ENCODE measurements at regions not wholly inside any gene's neighbourhood (a gene's known extent, or its start where the extent isn't known, plus 50 kb on each side); places are given as distances from the start of the nearest gene placed in this dataset.

DNA sequence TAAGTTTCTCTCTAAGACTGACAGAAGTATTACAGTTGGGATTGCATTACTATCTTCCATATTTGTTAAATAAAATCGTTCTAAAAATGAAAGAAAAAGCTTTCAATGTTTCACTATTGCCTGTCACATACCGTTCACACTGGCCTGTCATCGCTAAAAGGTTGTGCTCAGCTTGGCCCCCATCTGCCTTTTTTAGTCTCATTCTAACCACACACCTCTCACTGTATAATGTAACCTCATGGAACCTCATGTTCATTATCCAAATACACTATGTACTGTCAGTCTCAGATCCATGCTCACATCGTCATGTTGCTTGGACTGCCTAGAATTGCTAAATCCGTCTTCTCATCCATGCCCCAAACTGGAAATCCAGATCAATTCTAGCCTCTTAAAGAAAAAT, 637.8 kb upstream of the ROBO1 start:
- Mint-ChIP-seq H3K27ac (no peak overlapping the region), H3K9me3 (peaks cover 0 to 6% of the 10 kb centered on the region in 2 donors), H3K4me3 (no peak overlapping the region), H3K4me1 (ENCODE audit: low read depth in 2 of 2) (no peaks in the 10 kb centered on the region), H3K36me3 (ENCODE audit: insufficient read depth) (no peaks in the 10 kb centered on the region), H3K27me3 (no peaks in the 10 kb centered on the region)
- DNase-seq (no peak), ATAC-seq (replicated peaks) (no peak)

DNA sequence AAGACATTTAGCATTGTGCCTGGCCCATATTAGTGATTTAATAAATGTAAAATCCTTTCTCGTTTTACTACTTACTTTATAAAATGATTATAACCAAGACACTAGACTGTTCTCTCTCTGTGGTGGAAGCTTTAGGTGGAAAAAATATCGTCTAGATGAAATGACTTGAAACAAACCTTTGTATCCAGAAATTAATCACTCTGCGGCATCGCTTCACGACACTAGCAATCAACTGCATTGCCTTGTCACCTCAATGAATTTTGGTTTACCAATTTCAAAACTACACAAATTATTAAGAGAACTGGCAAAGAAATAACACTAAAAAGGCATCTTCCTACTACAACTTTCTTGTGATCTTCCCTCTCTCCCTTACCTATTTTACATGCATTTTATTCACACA, 627.2 kb upstream of the ROBO1 start:
- ATAC-seq (replicated peaks), result no peak
- no peaks in the 10 kb centered on the region for H3K36me3 Mint-ChIP-seq (ENCODE audit: insufficient read depth)
- H3K27me3 Mint-ChIP-seq, result no peaks in the 10 kb centered on the region
- no peak overlapping the region for H3K4me3 Mint-ChIP-seq
- peaks cover 4 to 14% of the 10 kb centered on the region in 2 donors for H3K9me3 Mint-ChIP-seq
- H3K4me1 Mint-ChIP-seq (ENCODE audit: low read depth in 2 of 2), result no peaks in the 10 kb centered on the region
- no peak overlapping the region for H3K27ac Mint-ChIP-seq
- no peak for DNase-seq

DNA sequence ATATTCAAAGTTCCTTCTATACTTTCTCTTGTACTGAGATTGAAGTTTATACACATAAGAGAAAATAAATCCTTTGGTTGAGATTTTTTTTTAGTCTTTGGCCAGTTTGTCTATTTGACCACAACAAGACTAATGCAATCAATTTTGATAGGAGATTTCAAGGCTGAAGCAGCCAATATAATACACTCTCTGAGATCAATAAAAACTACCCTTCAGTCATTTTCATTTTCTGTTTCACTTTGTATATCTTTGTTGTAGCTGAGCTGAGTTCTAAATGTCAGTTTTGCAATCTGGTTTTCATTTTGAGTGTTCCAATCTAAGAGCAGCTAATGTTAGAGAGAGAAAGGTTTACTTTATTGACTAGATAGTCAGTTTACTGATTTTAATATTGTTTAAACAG, 623.8 kb upstream of the ROBO1 start:
- Mint-ChIP-seq H3K36me3 (ENCODE audit: insufficient read depth) (no peaks in the 10 kb centered on the region), H3K27me3 (no peaks in the 10 kb centered on the region), H3K4me1 (ENCODE audit: low read depth in 2 of 2) (no peaks in the 10 kb centered on the region), H3K4me3 (no peak overlapping the region), H3K9me3 (peaks cover 4 to 14% of the 10 kb centered on the region in 2 donors), H3K27ac (no peak overlapping the region)
- DNase-seq (no peak), ATAC-seq (replicated peaks) (no peak)

DNA sequence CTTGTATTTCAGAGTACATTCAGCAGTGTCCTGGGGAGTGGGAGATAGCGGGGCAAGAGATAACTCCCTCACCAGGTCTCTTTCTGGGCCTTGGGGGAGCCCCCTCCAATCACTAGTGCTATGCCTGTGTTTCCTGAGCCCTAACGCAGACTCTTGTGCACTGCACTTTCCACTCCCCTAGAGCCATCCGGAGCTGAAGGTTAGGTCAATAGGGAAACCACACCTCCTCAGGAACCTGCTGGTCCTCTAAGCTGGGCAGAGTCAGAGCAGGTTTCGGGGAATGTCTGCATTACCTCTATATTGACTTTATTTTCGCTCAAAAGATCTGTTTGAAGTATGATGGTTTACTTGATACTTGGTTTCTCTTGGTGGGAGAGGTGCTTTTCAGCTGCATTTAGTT, 617.0 kb upstream of the ROBO1 start:
- DNase-seq (no peak), ATAC-seq (replicated peaks) (no peak)
- no peak overlapping the region for H3K27ac Mint-ChIP-seq
- H3K36me3 Mint-ChIP-seq (ENCODE audit: insufficient read depth), result no peaks in the 10 kb centered on the region
- H3K9me3 Mint-ChIP-seq, result peaks cover 5 to 10% of the 10 kb centered on the region in 2 donors
- H3K4me3 Mint-ChIP-seq, result no peak overlapping the region
- no peaks in the 10 kb centered on the region for H3K27me3 Mint-ChIP-seq
- no peaks in the 10 kb centered on the region for H3K4me1 Mint-ChIP-seq (ENCODE audit: low read depth in 2 of 2)

DNA sequence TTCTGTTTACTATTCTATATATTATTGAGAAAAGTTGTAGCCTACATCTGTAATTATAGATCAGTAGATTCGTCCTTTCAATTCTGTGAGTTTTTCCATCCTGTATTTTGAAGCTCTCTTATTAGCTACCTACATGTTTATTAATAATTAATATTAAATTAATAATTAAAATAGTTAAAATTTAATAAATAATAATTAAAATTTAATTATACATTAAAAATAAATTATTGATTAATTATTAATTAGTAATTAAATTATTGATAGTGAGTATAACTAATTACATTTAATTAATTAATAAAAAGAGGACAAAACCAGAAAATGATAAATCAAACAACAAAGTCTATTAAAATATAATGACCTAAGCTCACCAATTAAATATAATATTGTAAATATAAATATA, 606.6 kb upstream of the ROBO1 start:
- Mint-ChIP-seq H3K4me1 (ENCODE audit: low read depth in 2 of 2) (no peaks in the 10 kb centered on the region), H3K9me3 (no peaks in the 10 kb centered on the region)

DNA sequence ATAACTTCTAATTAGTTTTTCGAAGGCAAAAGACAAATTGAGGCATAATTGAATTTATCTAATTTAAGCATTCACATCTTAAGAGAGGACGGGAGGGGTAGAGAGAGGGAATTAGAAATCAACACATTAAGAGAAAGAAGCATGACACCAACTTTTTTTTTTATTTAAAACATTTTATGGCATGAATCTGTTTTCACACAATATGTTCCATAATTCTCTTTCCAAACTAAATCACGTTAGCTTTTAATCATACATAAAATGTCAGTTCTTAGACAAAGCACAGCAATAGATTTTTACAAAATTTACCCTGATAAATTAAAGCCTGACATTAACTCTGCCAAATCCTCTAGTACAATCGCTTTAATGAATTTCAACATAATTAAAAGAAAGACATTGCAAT, 600.8 kb upstream of the ROBO1 start:
- Mint-ChIP-seq H3K4me1 (ENCODE audit: low read depth in 2 of 2) (no peaks in the 10 kb centered on the region), H3K27me3 (no peaks in the 10 kb centered on the region), H3K27ac (no peak overlapping the region), H3K36me3 (ENCODE audit: insufficient read depth) (no peaks in the 10 kb centered on the region), H3K9me3 (peaks cover 5 to 17% of the 10 kb centered on the region in 2 donors), H3K4me3 (no peak overlapping the region)
- ATAC-seq (replicated peaks) (no peak), DNase-seq (no peak)

More for the DNA sequence above, 606.6 kb upstream of the ROBO1 start:
- H3K4me3 Mint-ChIP-seq, result no peak overlapping the region
- no peak for DNase-seq
- no peaks in the 10 kb centered on the region for H3K27me3 Mint-ChIP-seq
- ATAC-seq (replicated peaks), result no peak
- H3K27ac Mint-ChIP-seq, result no peak overlapping the region
- H3K36me3 Mint-ChIP-seq (ENCODE audit: insufficient read depth), result no peaks in the 10 kb centered on the region

DNA sequence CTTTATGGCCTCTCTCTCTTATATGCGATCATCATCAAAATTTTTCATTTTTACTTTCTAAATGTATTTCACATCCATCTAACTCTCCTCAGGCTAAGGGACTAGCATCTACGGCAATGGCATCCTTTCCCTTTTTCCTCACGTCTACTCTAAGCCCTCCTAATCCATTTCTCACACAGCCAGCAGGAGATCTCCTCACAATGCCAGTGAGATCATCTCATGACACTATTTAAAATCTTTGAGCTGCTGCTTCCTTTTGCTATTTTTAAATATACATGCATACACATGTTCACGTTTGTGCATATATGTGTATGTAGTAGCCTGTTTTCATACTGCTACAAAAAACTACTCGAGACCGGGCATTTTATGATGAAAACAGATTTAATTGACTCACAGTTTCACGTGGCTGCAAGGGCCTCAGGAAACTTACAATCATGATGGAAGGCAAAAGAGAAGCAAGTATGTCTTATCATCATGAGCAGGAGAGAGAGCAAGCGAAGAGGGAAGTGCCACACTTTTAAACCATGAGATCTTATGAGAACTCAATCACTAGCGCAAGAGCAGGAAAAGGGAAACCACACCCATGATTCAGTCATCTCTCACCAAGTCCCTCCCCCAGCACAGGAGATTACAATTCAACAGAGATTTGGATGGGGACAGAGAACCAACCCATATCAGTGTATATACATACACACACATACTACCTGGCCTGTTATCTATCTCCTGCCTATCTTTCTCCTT, 599.2 kb upstream of the ROBO1 start:
- H3K4me3 Mint-ChIP-seq, result no peak overlapping the region
- H3K27ac Mint-ChIP-seq, result no peak overlapping the region
- peaks cover 5 to 17% of the 10 kb centered on the region in 2 donors for H3K9me3 Mint-ChIP-seq

DNA sequence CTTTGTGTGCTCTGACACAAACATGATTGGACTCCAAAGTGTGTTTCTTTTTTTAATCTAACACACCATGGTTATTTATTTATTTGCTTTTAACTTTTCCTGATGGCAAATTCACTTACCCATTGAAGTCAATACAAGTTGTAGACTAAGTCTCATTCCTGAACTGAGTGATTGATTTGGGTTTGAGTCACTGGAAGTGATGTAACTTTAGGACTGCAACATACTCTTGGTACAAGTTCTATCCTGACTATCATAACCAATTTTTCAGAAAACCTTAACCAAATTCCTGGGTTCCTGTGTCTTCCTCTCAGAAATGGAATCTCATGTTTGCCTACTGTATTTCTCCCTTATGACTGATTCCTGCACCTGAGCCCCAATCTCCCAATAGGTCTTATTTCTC, 590.0 kb upstream of the ROBO1 start:
- no peak overlapping the region for H3K27ac Mint-ChIP-seq
- no peaks in the 10 kb centered on the region for H3K27me3 Mint-ChIP-seq
- H3K4me3 Mint-ChIP-seq, result no peak overlapping the region
- H3K9me3 Mint-ChIP-seq, result peaks cover 7 to 19% of the 10 kb centered on the region in 2 donors
- no peaks in the 10 kb centered on the region for H3K36me3 Mint-ChIP-seq (ENCODE audit: insufficient read depth)
- H3K4me1 Mint-ChIP-seq (ENCODE audit: low read depth in 2 of 2), result no peaks in the 10 kb centered on the region
- no peak for ATAC-seq (replicated peaks)
- no peak for DNase-seq

More for the DNA sequence above, 599.2 kb upstream of the ROBO1 start:
- no peak for DNase-seq
- Mint-ChIP-seq H3K36me3 (ENCODE audit: insufficient read depth) (no peaks in the 10 kb centered on the region), H3K4me1 (ENCODE audit: low read depth in 2 of 2) (no peaks in the 10 kb centered on the region), H3K27me3 (no peaks in the 10 kb centered on the region)
- ATAC-seq (replicated peaks), result no peak

DNA sequence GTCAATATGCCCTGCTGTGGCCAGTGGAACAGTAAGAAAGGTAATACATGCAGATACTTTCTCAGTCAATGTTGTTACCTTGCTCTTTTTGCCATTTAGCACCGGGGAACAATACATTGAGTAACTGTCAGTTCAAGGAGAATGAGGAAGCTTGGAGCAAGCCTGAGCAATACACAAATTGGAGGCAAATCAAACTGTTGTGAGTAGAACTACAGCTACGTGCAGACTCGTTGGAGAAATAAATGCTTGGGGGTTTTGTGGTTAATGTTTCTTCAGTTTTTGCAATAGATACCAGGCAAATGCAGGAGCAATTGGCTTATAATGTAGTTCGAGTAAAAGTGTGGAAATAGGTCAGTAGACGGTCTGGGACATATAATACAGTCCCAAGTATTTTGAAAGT, 587.3 kb upstream of the ROBO1 start:
- Mint-ChIP-seq H3K9me3 (peaks cover 12 to 19% of the 10 kb centered on the region in 2 donors), H3K4me3 (no peak overlapping the region), H3K36me3 (ENCODE audit: insufficient read depth) (no peaks in the 10 kb centered on the region), H3K27me3 (no peaks in the 10 kb centered on the region), H3K27ac (no peak overlapping the region), H3K4me1 (ENCODE audit: low read depth in 2 of 2) (no peaks in the 10 kb centered on the region)
- DNase-seq (no peak), ATAC-seq (replicated peaks) (no peak)

DNA sequence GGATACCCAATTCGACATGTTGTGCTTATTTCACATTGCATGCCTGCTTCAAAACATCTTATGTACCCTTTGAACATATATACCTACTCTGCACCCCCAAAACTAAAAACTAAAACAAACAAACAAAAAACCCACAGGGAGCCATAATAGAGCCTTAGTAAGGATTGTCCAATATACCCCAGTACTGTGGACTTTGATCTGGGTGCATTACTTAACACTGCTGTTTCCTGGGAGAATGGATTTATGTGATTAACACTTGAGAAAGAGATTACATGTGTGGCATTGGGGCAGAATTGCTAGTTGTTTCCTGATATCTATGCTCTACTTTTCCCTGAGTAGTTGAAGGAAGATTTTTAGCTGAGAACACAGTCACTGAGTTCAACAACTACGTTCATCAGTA, 583.4 kb upstream of the ROBO1 start:
- Mint-ChIP-seq H3K27ac (no peak overlapping the region), H3K9me3 (peaks cover 12 to 15% of the 10 kb centered on the region in 2 donors), H3K36me3 (ENCODE audit: insufficient read depth) (no peaks in the 10 kb centered on the region), H3K27me3 (no peaks in the 10 kb centered on the region), H3K4me1 (ENCODE audit: low read depth in 2 of 2) (no peaks in the 10 kb centered on the region), H3K4me3 (no peak overlapping the region)
- ATAC-seq (replicated peaks) (no peak), DNase-seq (no peak)

DNA sequence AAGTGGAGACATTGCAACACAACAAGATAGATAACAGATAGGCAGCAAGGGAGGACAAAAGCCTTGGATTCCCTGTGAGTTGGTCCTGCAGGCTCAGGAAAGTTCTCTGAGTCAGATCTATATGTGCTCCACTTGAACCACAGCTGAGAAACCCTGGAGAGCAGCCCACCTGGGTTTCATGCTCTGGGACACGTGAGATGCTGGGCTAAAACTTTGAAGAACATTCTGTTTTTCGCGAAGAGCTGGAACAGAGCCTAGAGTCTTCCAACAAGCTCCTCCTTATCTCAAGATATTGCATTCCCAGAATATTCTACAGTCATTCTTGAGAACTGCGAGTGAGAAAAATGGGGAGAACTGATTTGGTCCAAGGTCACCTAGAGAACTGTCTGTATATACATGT, 583.0 kb upstream of the ROBO1 start:
- Mint-ChIP-seq H3K27ac (no peak overlapping the region), H3K36me3 (ENCODE audit: insufficient read depth) (no peaks in the 10 kb centered on the region), H3K4me3 (no peak overlapping the region), H3K4me1 (ENCODE audit: low read depth in 2 of 2) (no peaks in the 10 kb centered on the region), H3K27me3 (no peaks in the 10 kb centered on the region), H3K9me3 (peaks cover 12 to 15% of the 10 kb centered on the region in 2 donors)
- ATAC-seq (replicated peaks), result no peak
- DNase-seq, result no peak

DNA sequence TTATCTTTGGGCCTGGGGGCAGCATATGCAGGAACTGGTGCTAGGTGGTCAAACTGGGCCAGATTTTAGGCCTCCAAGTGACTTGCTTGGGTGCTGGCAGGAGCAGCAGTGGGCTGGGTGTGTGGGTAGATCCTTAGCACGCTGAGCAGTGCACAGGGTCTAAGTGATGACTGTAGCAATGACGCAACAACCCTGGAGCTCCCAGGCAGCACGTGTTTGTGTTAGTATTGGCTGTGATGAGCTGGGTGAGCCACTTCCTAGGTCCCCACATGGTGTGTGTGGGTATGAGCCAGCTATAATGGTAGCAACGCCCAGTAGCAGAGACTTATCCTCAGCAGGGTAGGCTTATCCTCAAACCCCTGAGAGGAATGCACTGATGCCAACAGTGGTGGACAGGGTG, 570.6 kb upstream of the ROBO1 start:
- Mint-ChIP-seq H3K36me3 (ENCODE audit: insufficient read depth) (no peaks in the 10 kb centered on the region), H3K27me3 (no peaks in the 10 kb centered on the region), H3K4me1 (ENCODE audit: low read depth in 2 of 2) (no peaks in the 10 kb centered on the region), H3K9me3 (peaks cover 7 to 23% of the 10 kb centered on the region in 2 donors), H3K4me3 (no peak overlapping the region), H3K27ac (no peak overlapping the region)
- ATAC-seq (replicated peaks), result no peak
- no peak for DNase-seq

DNA sequence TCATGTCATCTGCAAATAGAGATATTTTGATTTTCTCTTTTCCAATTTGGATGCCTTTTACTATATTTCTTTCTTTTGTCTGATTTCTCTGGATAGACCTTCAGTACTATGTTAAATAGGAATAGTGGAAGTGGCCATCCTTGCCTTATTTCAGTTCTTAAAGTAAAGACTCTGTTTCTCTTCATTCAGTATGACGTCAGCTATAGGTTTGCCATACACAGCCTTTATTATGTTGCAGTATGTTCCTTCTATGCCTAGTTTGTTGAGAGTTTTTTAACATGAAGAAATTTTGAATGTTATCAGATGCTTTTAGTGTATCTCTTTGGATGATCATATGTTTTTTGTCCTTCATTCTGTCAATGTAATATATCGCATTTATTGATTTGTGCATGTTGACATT, 566.7 kb upstream of the ROBO1 start:
- H3K4me1 Mint-ChIP-seq (ENCODE audit: low read depth in 2 of 2), result no peaks in the 10 kb centered on the region
- no peak for ATAC-seq (replicated peaks)

DNA sequence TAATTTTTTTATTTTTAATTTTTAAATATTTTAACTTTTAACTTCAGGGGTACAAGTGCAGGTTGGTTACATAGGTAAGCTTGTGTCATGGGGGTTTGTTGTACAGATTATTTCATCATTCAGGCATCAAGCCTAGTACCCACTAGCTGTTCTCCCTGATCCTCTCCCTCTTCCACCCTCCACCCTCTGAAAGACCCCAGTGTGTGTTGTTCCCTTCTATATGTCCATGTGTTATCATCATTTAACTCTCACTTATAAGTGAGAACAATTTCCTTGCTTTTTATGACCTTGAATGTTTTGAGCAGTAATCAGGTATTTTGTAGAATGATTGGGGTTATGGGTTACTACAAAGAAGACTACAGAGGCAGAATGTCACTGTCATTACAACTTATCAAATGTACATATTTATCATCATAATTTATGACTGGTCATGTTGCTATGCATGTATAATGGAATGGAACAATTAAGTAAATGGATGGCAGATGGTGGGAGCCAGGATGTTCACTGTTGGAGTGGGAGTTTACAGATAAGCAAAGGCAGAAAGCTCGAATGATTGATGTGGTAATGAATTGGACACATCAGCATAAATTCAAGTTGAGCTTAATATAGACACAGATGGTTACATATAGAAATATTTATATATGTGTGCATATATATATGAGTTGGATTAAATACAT, 563.8 kb upstream of the ROBO1 start:
- H3K4me3 Mint-ChIP-seq, result no peak overlapping the region
- H3K36me3 Mint-ChIP-seq (ENCODE audit: insufficient read depth), result no peaks in the 10 kb centered on the region
- H3K9me3 Mint-ChIP-seq, result peaks cover 4 to 12% of the 10 kb centered on the region in 2 donors
- H3K27me3 Mint-ChIP-seq, result no peaks in the 10 kb centered on the region
- ATAC-seq (replicated peaks) (no peak), DNase-seq (no peak)
- H3K4me1 Mint-ChIP-seq (ENCODE audit: low read depth in 2 of 2), result no peaks in the 10 kb centered on the region
- no peak overlapping the region for H3K27ac Mint-ChIP-seq

More for the DNA sequence above, 566.7 kb upstream of the ROBO1 start:
- no peaks in the 10 kb centered on the region for H3K36me3 Mint-ChIP-seq (ENCODE audit: insufficient read depth)
- no peak for DNase-seq
- H3K27me3 Mint-ChIP-seq, result no peaks in the 10 kb centered on the region
- peaks cover 8 to 14% of the 10 kb centered on the region in 2 donors for H3K9me3 Mint-ChIP-seq
- H3K4me3 Mint-ChIP-seq, result no peak overlapping the region
- H3K27ac Mint-ChIP-seq, result no peak overlapping the region

Measured in effector memory CD8-positive, alpha-beta T cell (primary cell).